ENCODE measurements at regions not wholly inside any gene's neighbourhood (a gene's known extent, or its start where the extent isn't known, plus 50 kb on each side); places are given as distances from the start of the nearest gene placed in this dataset.

- DNase-seq (ENCODE audit: low read depth, low spot score) (no peak), FAIRE-seq (no peak), ATAC-seq (no peak)
- Histone ChIP-seq H2AFZ (ENCODE audit: control insufficient read depth, low read depth, low read length) (no peak overlapping the region), H3K4me2 (ENCODE audit: control insufficient read depth, insufficient read depth) (no peak overlapping the region), H3K4me1 (ENCODE audit: control insufficient read depth, insufficient read depth, low read length) (no peaks in the 10 kb centered on the region), H3K9me3 (replicated peaks; ENCODE audit: control insufficient read depth, insufficient read depth, low read length) (no peaks in the 10 kb centered on the region), H3K27ac (ENCODE audit: control insufficient read depth, insufficient read depth) (no peak overlapping the region), H4K20me1 (ENCODE audit: control insufficient read depth, insufficient read depth) (no peaks in the 10 kb centered on the region), H3K27me3 (replicated peaks in 1 of 2; ENCODE audit: control insufficient read depth in 2 of 2, insufficient read depth in 2 of 2, low read length in 1 of 2) (no peaks in the 10 kb centered on the region), H3K4me3 (no peak overlapping the region), H3K79me2 (ENCODE audit: control insufficient read depth, insufficient read depth, low read length) (no peaks in the 10 kb centered on the region), H3K9ac (ENCODE audit: control insufficient read depth, insufficient read depth, low read length) (no peak overlapping the region), H3K36me3 (ENCODE audit: control insufficient read depth in 2 of 2, insufficient read depth in 2 of 2, low read length in 1 of 2) (no peaks in the 10 kb centered on the region)
- ChIA-PET RAD21 (ENCODE audit: unreplicated experiment) (no interaction called here), POLR2A (no interaction called here), CTCF (no interaction called here), SMC1A (ENCODE audit: uncharacterized antibody, unreplicated experiment) (no interaction called here)
- TF ChIP-seq, protein P1, sequence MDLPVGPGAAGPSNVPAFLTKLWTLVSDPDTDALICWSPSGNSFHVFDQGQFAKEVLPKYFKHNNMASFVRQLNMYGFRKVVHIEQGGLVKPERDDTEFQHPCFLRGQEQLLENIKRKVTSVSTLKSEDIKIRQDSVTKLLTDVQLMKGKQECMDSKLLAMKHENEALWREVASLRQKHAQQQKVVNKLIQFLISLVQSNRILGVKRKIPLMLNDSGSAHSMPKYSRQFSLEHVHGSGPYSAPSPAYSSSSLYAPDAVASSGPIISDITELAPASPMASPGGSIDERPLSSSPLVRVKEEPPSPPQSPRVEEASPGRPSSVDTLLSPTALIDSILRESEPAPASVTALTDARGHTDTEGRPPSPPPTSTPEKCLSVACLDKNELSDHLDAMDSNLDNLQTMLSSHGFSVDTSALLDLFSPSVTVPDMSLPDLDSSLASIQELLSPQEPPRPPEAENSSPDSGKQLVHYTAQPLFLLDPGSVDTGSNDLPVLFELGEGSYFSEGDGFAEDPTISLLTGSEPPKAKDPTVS (IDR thresholded peaks at IDR 0.05; ENCODE audit: low read depth, low read length), result no peak
- TF ChIP-seq NBN (IDR thresholded peaks at IDR 0.05) (no peak), BACH1 (IDR thresholded peaks at IDR 0.05; ENCODE audit: borderline replicate concordance) (no peak), E2F4 (IDR thresholded peaks at IDR 0.05; ENCODE audit: low read depth, low read length) (no peak), RAD21 (IDR thresholded peaks at IDR 0.05; ENCODE audit: insufficient read depth, low read depth, low read length) (no peak), BMI1 (IDR thresholded peaks at IDR 0.05; ENCODE audit: borderline replicate concordance) (no peak)
- intact Hi-C loops (cut with micrococcal nuclease; ENCODE audit: unreplicated experiment) (no loop called here), in situ Hi-C loops (cut with MboI) (no loop called here)
- WGBS (ENCODE audit: insufficient coverage, insufficient replicate concordance, low lambda C conversion rate, missing lambda C conversion rate), result 92% methylated on average over 1 of the region's 1 CpG
- BruUV-seq (replicated peaks), result no TSS peak
Observed at GRCh38 chr5:110195288-110195687, 505.6 kb downstream of the MAN2A1 start.

DNA sequence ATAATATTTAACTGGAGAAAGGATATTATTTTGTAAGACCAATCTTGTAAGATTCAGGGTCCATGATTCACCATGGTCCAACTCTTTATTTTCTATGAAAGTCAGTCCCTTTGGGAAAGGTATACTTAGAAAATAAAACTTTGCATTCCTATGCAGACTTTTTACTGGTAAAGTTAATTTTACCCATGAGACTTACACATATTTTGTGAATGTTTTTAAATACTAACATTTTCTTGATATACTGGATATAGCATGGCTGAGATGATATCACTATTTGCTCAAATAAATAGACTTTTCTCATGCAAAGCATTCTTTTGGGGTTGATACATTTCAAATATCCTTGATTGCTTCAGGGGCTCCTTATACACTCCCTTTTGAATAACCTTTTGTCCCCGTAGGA is 512.1 kb downstream of the MAN2A1 start:
- ChIA-PET SMC1A (ENCODE audit: uncharacterized antibody, unreplicated experiment) (no interaction called here), CTCF (no interaction called here), RAD21 (ENCODE audit: unreplicated experiment) (no interaction called here), POLR2A (no interaction called here)
- Histone ChIP-seq H3K79me2 (ENCODE audit: control insufficient read depth, insufficient read depth, low read length) (no peaks in the 10 kb centered on the region), H3K36me3 (ENCODE audit: control insufficient read depth in 2 of 2, insufficient read depth in 2 of 2, low read length in 1 of 2) (no peaks in the 10 kb centered on the region), H3K9me3 (replicated peaks; ENCODE audit: control insufficient read depth, insufficient read depth, low read length) (no peaks in the 10 kb centered on the region), H3K27ac (ENCODE audit: control insufficient read depth, insufficient read depth) (no peak overlapping the region), H2AFZ (ENCODE audit: control insufficient read depth, low read depth, low read length) (no peak overlapping the region), H3K4me1 (ENCODE audit: control insufficient read depth, insufficient read depth, low read length) (no peaks in the 10 kb centered on the region), H3K4me3 (no peak overlapping the region), H3K4me2 (ENCODE audit: control insufficient read depth, insufficient read depth) (no peak overlapping the region), H3K9ac (ENCODE audit: control insufficient read depth, insufficient read depth, low read length) (no peak overlapping the region), H3K27me3 (replicated peaks in 1 of 2; ENCODE audit: control insufficient read depth in 2 of 2, insufficient read depth in 2 of 2, low read length in 1 of 2) (no peaks in the 10 kb centered on the region), H4K20me1 (ENCODE audit: control insufficient read depth, insufficient read depth) (no peaks in the 10 kb centered on the region)
- no peak for ATAC-seq
- in situ Hi-C loops (cut with MboI) (no loop called here), intact Hi-C loops (cut with micrococcal nuclease; ENCODE audit: unreplicated experiment) (no loop called here)
- BruUV-seq (replicated peaks), result no TSS peak
- DNase-seq (ENCODE audit: low read depth, low spot score), result no peak
- FAIRE-seq, result no peak
- WGBS (ENCODE audit: insufficient coverage, insufficient replicate concordance, low lambda C conversion rate, missing lambda C conversion rate), result 0% methylated on average over 1 of the region's 1 CpG
- TF ChIP-seq MEF2B (IDR thresholded peaks at IDR 0.05; ENCODE audit: partially characterized antibody, poor library complexity, severe bottlenecking) (no peak), BRCA1 (IDR thresholded peaks at IDR 0.05; ENCODE audit: low read depth, low read length) (no peak), IKZF1 (conservative IDR thresholded peaks at IDR 0.05) (no peak), BCL3 (IDR thresholded peaks at IDR 0.05; ENCODE audit: borderline replicate concordance, insufficient read depth, low read depth, low read length, poor library complexity, severe bottlenecking) (no peak), CEBPB (IDR thresholded peaks at IDR 0.05; ENCODE audit: borderline replicate concordance in 1 of 2, low read depth in 2 of 2, low read length in 2 of 2) (no peak), LARP7 (IDR thresholded peaks at IDR 0.05) (no peak), RB1 (IDR thresholded peaks at IDR 0.05; ENCODE audit: borderline replicate concordance) (no peak), EED (IDR thresholded peaks at IDR 0.05; ENCODE audit: low read depth) (no peak), RUNX3 (IDR thresholded peaks at IDR 0.05; ENCODE audit: low read length) (no peak), MEF2A (IDR thresholded peaks at IDR 0.05; ENCODE audit: insufficient read depth, low read depth, low read length) (no peak), RBBP5 (conservative IDR thresholded peaks at IDR 0.05) (no peak), CHD2 (IDR thresholded peaks at IDR 0.05; ENCODE audit: borderline replicate concordance, low read depth, low read length) (no peak)

Measured in GM12878 (cell line).